NB4 (cell line): ENCODE measurements at regions not wholly inside any gene's neighbourhood (a gene's known extent, or its start where the extent isn't known, plus 50 kb on each side); places are given as distances from the start of the nearest gene placed in this dataset.

Experiments
- DNase-seq: peaks from one replicate; pipeline ENCODE4 v3.0.0; 2010; ENCODE audit warnings: low read depth
- H3K4me3 ChIP-seq: one replicate; pipeline ENCODE4 v1.5.1; 2011; ENCODE audit warnings: mild to moderate bottlenecking, low read depth, low read length, moderate library complexity
- MYC ChIP-seq: IDR thresholded peaks from 2 replicates; pipeline ENCODE4 v1.6.1; 2011; ENCODE audit warnings: low read depth, low read length
- POLR2A ChIP-seq: IDR thresholded peaks from 2 replicates; pipeline ENCODE4 v1.6.1; 2011; ENCODE audit warnings: mild to moderate bottlenecking; ENCODE audit not compliant: insufficient read length; ENCODE audit errors: extremely low read depth
- TF ChIP-seq, protein P1 (sequence below): IDR thresholded peaks from 2 replicates; pipeline ENCODE4 v1.6.1; 2011; ENCODE audit warnings: low read depth, low read length
- TF ChIP-seq, protein P2 (sequence below): IDR thresholded peaks from one replicate; pipeline ENCODE4 v1.5.1; 2012; ENCODE audit warnings: low read depth, low read length

DNA sequence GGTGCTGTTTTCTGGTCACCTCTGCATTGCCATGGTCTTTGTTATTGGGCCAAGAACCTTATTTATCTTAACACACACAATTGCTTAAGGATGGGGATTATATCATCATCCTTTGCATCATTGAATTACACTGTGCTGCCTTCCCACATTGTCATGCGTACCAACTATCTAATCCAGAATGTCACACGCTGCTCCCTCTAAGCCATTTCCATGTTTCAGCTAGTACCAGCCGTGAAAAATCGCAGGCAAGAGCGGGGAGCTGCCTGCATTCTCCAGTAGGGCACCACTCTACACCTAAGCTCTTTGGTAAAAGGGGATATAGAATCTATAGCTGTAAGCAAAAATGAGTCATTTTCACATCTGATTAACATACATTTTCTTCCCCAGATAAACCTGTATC, 277.0 kb downstream of the PRL start:
- DNase-seq = no peak
- TF ChIP-seq POLR2A (no peak), MYC (no peak)
- TF ChIP-seq, protein P1, sequence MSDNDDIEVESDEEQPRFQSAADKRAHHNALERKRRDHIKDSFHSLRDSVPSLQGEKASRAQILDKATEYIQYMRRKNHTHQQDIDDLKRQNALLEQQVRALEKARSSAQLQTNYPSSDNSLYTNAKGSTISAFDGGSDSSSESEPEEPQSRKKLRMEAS = no peak
- TF ChIP-seq, protein P2, sequence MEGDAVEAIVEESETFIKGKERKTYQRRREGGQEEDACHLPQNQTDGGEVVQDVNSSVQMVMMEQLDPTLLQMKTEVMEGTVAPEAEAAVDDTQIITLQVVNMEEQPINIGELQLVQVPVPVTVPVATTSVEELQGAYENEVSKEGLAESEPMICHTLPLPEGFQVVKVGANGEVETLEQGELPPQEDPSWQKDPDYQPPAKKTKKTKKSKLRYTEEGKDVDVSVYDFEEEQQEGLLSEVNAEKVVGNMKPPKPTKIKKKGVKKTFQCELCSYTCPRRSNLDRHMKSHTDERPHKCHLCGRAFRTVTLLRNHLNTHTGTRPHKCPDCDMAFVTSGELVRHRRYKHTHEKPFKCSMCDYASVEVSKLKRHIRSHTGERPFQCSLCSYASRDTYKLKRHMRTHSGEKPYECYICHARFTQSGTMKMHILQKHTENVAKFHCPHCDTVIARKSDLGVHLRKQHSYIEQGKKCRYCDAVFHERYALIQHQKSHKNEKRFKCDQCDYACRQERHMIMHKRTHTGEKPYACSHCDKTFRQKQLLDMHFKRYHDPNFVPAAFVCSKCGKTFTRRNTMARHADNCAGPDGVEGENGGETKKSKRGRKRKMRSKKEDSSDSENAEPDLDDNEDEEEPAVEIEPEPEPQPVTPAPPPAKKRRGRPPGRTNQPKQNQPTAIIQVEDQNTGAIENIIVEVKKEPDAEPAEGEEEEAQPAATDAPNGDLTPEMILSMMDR = no peak
- no peak overlapping the region for H3K4me3 ChIP-seq

DNA sequence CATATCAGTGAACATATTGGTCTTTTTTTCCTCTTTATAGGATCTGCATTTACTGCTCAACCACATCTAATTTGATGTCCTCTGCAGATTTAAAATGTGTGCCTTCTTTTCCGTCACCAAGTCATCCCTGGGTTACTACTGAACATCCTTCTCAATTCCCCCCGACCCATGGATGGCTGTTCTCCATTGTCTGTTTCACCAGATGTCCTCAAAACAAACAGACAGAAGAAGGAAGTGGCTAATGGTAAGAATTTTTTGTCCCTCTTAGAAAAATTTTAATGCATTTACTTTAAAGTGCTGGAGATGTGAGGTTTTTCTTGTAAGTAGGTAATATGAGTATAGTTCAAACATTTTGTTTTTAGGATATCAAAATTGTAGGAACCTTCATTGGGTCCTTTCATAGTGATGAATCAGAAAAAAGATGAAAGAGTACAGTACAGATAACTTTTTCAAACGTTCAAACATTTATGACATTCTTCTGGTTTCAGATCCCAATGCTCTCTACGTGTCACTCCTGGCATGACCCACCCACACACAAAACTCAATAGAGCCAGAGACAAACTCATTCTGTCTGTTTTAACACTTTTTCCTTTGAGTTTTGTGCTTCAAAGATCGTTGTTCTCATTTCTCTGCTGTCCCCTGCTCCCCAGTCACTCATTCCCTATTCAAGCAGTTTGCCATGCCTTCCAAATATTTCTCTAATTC, 276.4 kb downstream of the PRL start:
- TF ChIP-seq POLR2A = no peak
- TF ChIP-seq, protein P1 = no peak
- TF ChIP-seq, protein P2 = no peak
- no peak for TF ChIP-seq MYC
- no peak overlapping the region for H3K4me3 ChIP-seq
- peak; percentile 23 for DNase-seq

DNA sequence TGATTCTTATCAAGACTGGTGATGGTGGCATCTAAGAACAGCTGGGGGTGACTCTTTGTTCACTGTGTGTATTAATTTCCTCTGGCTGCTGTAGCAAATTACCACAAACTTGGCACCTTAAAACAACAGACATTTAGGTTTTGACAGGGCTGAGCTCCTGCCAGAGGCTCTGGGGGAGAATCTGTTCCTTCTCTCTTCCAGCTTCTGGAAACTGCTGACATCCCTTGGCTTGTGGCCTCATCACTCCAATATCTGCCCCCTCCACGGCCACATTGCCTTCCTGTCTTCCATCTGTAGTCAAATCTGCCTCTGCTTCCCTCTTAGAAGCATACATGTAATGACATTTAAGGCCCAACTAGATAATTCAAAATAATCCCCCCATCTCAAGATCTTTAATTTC, 274.9 kb downstream of the PRL start:
- peak; percentile 8 for DNase-seq
- TF ChIP-seq, protein P2 = no peak
- TF ChIP-seq, protein P1 = no peak
- TF ChIP-seq POLR2A (no peak), MYC (no peak)

DNA sequence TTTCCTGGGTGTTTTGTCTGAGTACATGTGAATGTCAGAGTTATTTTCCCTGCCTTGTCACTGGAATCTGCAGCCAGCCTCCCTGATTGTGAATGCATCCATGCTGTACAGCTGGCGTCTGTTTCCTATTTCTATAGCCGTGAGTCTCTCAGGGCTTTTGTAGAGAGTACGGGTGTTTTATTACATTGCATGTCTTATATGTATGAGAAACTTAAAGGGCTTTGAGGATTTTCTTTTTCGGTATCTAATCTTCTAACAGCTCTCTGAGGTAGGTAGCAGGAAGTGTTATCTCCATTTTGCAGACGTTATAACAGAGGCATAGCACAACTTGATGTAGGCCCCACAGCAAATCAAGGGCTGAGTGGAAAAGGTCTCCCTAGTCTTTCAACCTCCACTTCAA, 272.9 kb downstream of the PRL start:
- DNase-seq = no peak
- TF ChIP-seq, protein P1 = no peak
- TF ChIP-seq POLR2A = no peak
- no peak for TF ChIP-seq MYC
- TF ChIP-seq, protein P2 = no peak
- H3K4me3 ChIP-seq = no peak overlapping the region

More for the DNA sequence above, 274.9 kb downstream of the PRL start:
- no peak overlapping the region for H3K4me3 ChIP-seq

DNA sequence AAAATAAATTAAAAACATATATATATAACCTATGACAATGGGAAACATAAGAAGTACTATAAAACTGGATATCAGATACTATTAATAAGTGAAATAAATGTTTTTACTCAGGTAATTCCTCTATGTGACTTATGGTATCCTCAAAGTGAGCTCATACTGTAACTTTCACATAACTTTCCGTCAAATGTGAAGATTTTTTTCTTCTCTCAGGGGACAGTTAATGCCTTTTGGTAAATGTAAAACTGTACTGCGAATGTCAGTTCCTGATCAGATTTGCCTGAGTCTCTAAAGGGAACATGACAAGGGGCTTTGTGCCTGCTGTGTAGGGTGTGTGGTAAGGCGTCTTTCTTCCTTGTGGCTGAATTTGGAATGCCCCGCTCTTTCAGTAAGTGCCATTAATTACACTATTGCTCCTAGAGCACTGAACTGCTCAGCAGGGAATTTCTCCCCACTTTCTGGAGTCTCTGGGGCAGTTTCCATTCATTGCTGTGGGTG, 271.8 kb downstream of the PRL start:
- peak overlapping the region; percentile 58 for H3K4me3 ChIP-seq
- no peak for TF ChIP-seq MYC
- TF ChIP-seq, protein P2 = no peak
- no peak for TF ChIP-seq POLR2A
- TF ChIP-seq, protein P1 = no peak
- peak; percentile 74 for DNase-seq
